AG10803 (cell line): ENCODE measurements at regions not wholly inside any gene's neighbourhood (a gene's known extent, or its start where the extent isn't known, plus 50 kb on each side); places are given as distances from the start of the nearest gene placed in this dataset.
"Not testable (repeated sequence)": the region's sequence is repeated elsewhere in the genome, so short reads cannot be mapped to it uniquely, and the experiment has no call there.

Source experiments
- DNase-seq: peaks from one replicate; pipeline ENCODE4 v3.0.0; 2010; ENCODE audit warnings: low read depth
- H3K4me3 ChIP-seq: 2 replicates; pipeline ENCODE4 v1.5.1; 2011; ENCODE audit warnings: mild to moderate bottlenecking, low read length, control low read depth
- CTCF ChIP-seq: conservative IDR thresholded peaks from 2 replicates; pipeline ENCODE4 v1.5.1; 2011; ENCODE audit warnings: mild to moderate bottlenecking, low read length, control low read depth, inconsistent platforms

- no peak for TF ChIP-seq CTCF
- H3K4me3 ChIP-seq: no peak overlapping the region
- no peak for DNase-seq
These were observed 211.2 kb downstream of the RRAGC start for GRCh38 chr1:38648417-38648816.

- not testable (repeated sequence) for DNase-seq, H3K4me3 ChIP-seq
These were observed 212.2 kb downstream of the RRAGC start for GRCh38 chr1:38647341-38647740.

DNA sequence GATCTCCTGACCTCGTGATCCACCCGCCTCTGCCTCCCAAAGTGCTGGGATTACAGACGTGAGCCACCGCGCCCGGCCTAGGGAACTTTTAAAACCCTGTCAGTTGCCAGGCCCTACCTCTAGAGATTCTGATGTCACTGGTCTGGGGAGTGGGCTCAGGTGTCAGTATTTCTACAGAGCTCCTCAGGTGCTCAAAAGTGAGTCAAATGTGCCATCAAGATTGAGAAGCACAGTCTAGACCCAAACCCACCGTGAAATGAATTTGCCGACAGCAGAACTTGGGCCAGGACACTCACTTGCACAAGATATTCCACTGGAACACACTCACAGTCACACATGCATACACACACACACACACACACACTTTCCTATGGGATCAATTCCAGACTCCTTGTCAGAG lies 215.5 kb downstream of the RRAGC start:
- DNase-seq: no peak
- no peak for TF ChIP-seq CTCF
- no peak overlapping the region for H3K4me3 ChIP-seq

DNA sequence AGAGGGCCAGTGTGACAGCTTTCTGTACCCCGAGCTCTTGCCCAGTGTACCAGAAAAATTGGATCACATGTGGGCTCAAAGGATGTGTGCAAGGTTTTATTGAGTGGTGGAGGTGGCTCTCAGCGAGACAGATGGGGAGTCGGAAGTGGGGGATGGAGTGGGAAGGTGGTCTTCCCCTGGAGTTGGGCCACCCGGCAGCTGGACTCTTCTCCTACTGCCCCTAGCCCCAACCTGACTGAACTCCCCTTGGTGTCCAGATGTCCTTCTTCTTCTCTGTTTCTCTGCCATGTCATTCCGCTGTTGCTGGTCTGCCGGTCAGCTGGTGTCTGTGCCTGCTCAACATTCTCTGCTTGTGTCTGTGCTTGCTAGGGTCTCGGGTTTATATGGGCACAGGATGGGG lies 217.9 kb downstream of the RRAGC start:
- TF ChIP-seq CTCF: no peak
- no peak for DNase-seq
- H3K4me3 ChIP-seq: no peak overlapping the region

- no peak for TF ChIP-seq CTCF
- no peak for DNase-seq
- no peak overlapping the region for H3K4me3 ChIP-seq
These were observed 219.2 kb downstream of the RRAGC start for GRCh38 chr1:38640371-38640770.

GRCh38 chr1:38628241-38628640 lies 231.3 kb downstream of the RRAGC start:
- no peak for DNase-seq
- no peak for TF ChIP-seq CTCF
- no peak overlapping the region for H3K4me3 ChIP-seq

DNA sequence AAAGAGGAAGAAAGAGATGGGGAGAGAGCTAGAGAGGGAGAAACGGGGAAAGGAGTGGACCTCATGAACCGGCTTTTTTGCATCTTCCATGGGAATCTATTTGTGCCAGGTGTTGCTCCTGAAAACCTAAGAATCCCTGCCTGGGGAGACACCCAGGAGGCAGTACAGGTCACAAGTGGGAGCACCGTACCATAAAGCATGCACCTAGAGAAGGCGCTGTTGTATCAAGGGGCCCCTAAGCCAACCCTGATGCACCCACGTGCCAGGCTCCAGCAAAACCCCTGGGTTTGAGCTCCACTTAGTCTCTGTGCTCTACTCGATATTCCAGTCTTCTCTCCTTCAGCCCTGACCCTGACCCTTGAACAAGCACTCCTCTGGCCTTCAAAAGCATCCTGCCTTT lies 233.6 kb downstream of the RRAGC start:
- DNase-seq: no peak
- H3K4me3 ChIP-seq: no peak overlapping the region
- TF ChIP-seq CTCF: no peak
